ENCODE measurements at regions not wholly inside any gene's neighbourhood (a gene's known extent, or its start where the extent isn't known, plus 50 kb on each side); places are given as distances from the start of the nearest gene placed in this dataset.
"Not testable (repeated sequence)": the region's sequence is repeated elsewhere in the genome, so short reads cannot be mapped to it uniquely, and the experiment has no call there.

- ChIA-PET RAD21 (ENCODE audit: low non-redundant PET in 1 of 2, low total read pairs in 2 of 2, uncharacterized antibody in 2 of 2, unreplicated experiment in 2 of 2) (no interaction called here), CTCF (no interaction called here), POLR2A (no interaction called here)
- Histone ChIP-seq H3K4me1 (ENCODE audit: control insufficient read depth in 1 of 2, insufficient read depth in 2 of 2, low read length in 2 of 2) (peaks cover 5 to 7% of the 10 kb centered on the region in 2 experiments; a peak in 2 of 4 replicates), H3K4me3 (replicated peaks in 1 of 2; ENCODE audit: low read depth in 1 of 2, low read length in 2 of 2) (no peak overlapping the region), H3K79me2 (ENCODE audit: insufficient read depth, low read length) (no peaks in the 10 kb centered on the region), H3K36me3 (ENCODE audit: control insufficient read depth in 1 of 2, insufficient read depth in 2 of 2, low read length in 2 of 2) (no peaks in the 10 kb centered on the region), H2AFZ (ENCODE audit: low read depth, low read length, poor library complexity, severe bottlenecking) (no peak overlapping the region), H3K9me3 (ENCODE audit: control insufficient read depth in 1 of 2, insufficient read depth in 1 of 2, low read depth in 1 of 2, low read length in 2 of 2) (no peaks in the 10 kb centered on the region), H3K27me3 (ENCODE audit: insufficient read depth, low read length) (no peaks in the 10 kb centered on the region), H3K9ac (ENCODE audit: low read length) (no peak overlapping the region), H3K9me2 (ENCODE audit: insufficient read depth) (no peaks in the 10 kb centered on the region), H4K20me1 (ENCODE audit: insufficient read depth) (no peaks in the 10 kb centered on the region), H3K27ac (ENCODE audit: low read depth, low read length) (no peak overlapping the region), H3K4me2 (ENCODE audit: low read length) (no peak overlapping the region)
- BruUV-seq (replicated peaks): no TSS peak
- intact Hi-C loops (cut with micrococcal nuclease): no loop called here
- ATAC-seq (no peak), DNase-seq (ENCODE audit: low read depth, low spot score) (no peak)
- no peak for TF ChIP-seq CTCF (IDR thresholded peaks at IDR 0.05 in 2 of 3, conservative IDR thresholded peaks at IDR 0.05 in 1 of 3; ENCODE audit: borderline replicate concordance in 1 of 3, insufficient read depth in 1 of 3, low read depth in 2 of 3, low read length in 2 of 3)
- TF ChIP-seq ATF3 (IDR thresholded peaks at IDR 0.05): no peak
- no peak for TF ChIP-seq SP1 (IDR thresholded peaks at IDR 0.05; ENCODE audit: low read depth)
- TF ChIP-seq ZNF274 (IDR thresholded peaks at IDR 0.05; ENCODE audit: low read depth, low read length): no peak
- TF ChIP-seq SRF (IDR thresholded peaks at IDR 0.05; ENCODE audit: low read depth): no peak
- no peak for TF ChIP-seq TCF7L2 (IDR thresholded peaks at IDR 0.05; ENCODE audit: borderline replicate concordance, extremely low read depth, insufficient read depth, insufficient read length)
- no peak for TF ChIP-seq EZH2 (IDR thresholded peaks at IDR 0.05)
- TF ChIP-seq ZBTB33 (IDR thresholded peaks at IDR 0.05; ENCODE audit: extremely low read depth, insufficient replicate concordance, low read length): no peak
- no peak for TF ChIP-seq ELF1 (IDR thresholded peaks at IDR 0.05; ENCODE audit: borderline replicate concordance, low read depth)
- no peak for TF ChIP-seq EZH2phosphoT487 (IDR thresholded peaks at IDR 0.05; ENCODE audit: borderline replicate concordance)
- TF ChIP-seq JUND (IDR thresholded peaks at IDR 0.05): no peak
- no peak for TF ChIP-seq FOSL1 (IDR thresholded peaks at IDR 0.05; ENCODE audit: low read depth)
- TF ChIP-seq EGR1 (IDR thresholded peaks at IDR 0.05; ENCODE audit: low read depth): no peak
Measured at GRCh38 chr13:22960827-22961226, 220.0 kb upstream of the SGCG start.

GRCh38 chr13:22961342-22961741 is 219.4 kb upstream of the SGCG start:
- CTCF ChIA-PET; ATAC-seq; H3K27me3 ChIP-seq (ENCODE audit: insufficient read depth, low read length); H3K9ac ChIP-seq (ENCODE audit: low read length); RAD21 ChIA-PET (ENCODE audit: low non-redundant PET in 1 of 2, low total read pairs in 2 of 2, uncharacterized antibody in 2 of 2, unreplicated experiment in 2 of 2); H3K9me3 ChIP-seq (ENCODE audit: control insufficient read depth in 1 of 2, insufficient read depth in 1 of 2, low read depth in 1 of 2, low read length in 2 of 2); H3K79me2 ChIP-seq (ENCODE audit: insufficient read depth, low read length); H3K4me1 ChIP-seq (ENCODE audit: control insufficient read depth in 1 of 2, insufficient read depth in 2 of 2, low read length in 2 of 2); intact Hi-C loops (cut with micrococcal nuclease); POLR2A ChIA-PET; H3K9me2 ChIP-seq (ENCODE audit: insufficient read depth); H3K27ac ChIP-seq (ENCODE audit: low read depth, low read length); H3K4me3 ChIP-seq (replicated peaks in 1 of 2; ENCODE audit: low read depth in 1 of 2, low read length in 2 of 2); H3K4me2 ChIP-seq (ENCODE audit: low read length); BruUV-seq (replicated peaks); H3K36me3 ChIP-seq (ENCODE audit: control insufficient read depth in 1 of 2, insufficient read depth in 2 of 2, low read length in 2 of 2); DNase-seq (ENCODE audit: low read depth, low spot score); H4K20me1 ChIP-seq (ENCODE audit: insufficient read depth); H2AFZ ChIP-seq (ENCODE audit: low read depth, low read length, poor library complexity, severe bottlenecking): not testable (repeated sequence)

Data from HCT116 (cell line).